ENCODE measurements at regions not wholly inside any gene's neighbourhood (a gene's known extent, or its start where the extent isn't known, plus 50 kb on each side); places are given as distances from the start of the nearest gene placed in this dataset.

DNA sequence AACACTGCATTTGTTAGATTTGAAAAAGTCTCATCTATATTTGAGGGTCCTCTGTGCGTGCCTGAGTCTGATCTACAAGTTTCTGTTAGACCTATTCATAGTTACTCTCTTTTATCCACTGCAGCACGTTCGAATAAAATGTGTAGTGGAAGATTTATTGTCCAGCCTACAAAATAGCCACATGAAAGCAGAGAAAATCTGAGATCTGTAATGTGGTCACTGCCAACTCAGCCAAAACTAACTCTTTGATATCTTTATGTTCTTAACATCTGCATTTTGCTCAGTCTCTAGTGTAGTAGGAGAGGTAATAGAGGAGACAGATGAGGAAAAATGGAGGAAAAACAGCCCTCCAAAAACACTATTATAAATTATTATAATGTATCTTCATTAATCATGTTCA is 354.0 kb downstream of the NPR3 start:
- no peak overlapping the region for H2AFZ ChIP-seq (ENCODE audit: low read depth, low read length)
- H3K4me2 ChIP-seq (ENCODE audit: insufficient read depth, low read length) = no peak overlapping the region
- POLR2A ChIA-PET = no interaction called here
- no peaks in the 10 kb centered on the region for H4K20me1 ChIP-seq (replicated peaks; ENCODE audit: control insufficient read depth, insufficient read depth, low read length)
- TF ChIP-seq TEAD2 (tag; IDR thresholded peaks at IDR 0.05) = no peak
- TF ChIP-seq JUND (IDR thresholded peaks at IDR 0.05; ENCODE audit: borderline replicate concordance, low read depth, low read length) = no peak
- TF ChIP-seq JUND (tag; IDR thresholded peaks at IDR 0.05; ENCODE audit: borderline replicate concordance, low read depth, low read length) = no peak
- TF ChIP-seq CAMTA2 (CRISPR knock-in tag; conservative IDR thresholded peaks at IDR 0.05) = no peak
- TF ChIP-seq PYGO2 (tag; IDR thresholded peaks at IDR 0.05) = no peak
- no peak for TF ChIP-seq ZNF146 (CRISPR knock-in tag; IDR thresholded peaks at IDR 0.05; ENCODE audit: unreplicated experiment)
- no peak for TF ChIP-seq ZNF699 (CRISPR knock-in tag; IDR thresholded peaks at IDR 0.05; ENCODE audit: insufficient replicate concordance)
- no peak for TF ChIP-seq NONO (IDR thresholded peaks at IDR 0.05; ENCODE audit: low read depth in 2 of 2, low read length in 1 of 2)
- no peak for TF ChIP-seq PRPF4 (IDR thresholded peaks at IDR 0.05; ENCODE audit: insufficient read depth, low read depth, low read length, poor library complexity, severe bottlenecking)
- no peak for TF ChIP-seq XRCC5 (IDR thresholded peaks at IDR 0.05; ENCODE audit: low read depth, low read length)
- TF ChIP-seq PBX2 (CRISPR knock-in tag; IDR thresholded peaks at IDR 0.05; ENCODE audit: low read depth) = no peak
- no peak for TF ChIP-seq PBX2 (tag; conservative IDR thresholded peaks at IDR 0.05; ENCODE audit: low read depth)
- TF ChIP-seq ZNF239 (CRISPR knock-in tag; IDR thresholded peaks at IDR 0.05) = no peak
- no peak for TF ChIP-seq ZNF133 (CRISPR knock-in tag; IDR thresholded peaks at IDR 0.05)
- TF ChIP-seq CHAMP1 (IDR thresholded peaks at IDR 0.05) = no peak
- no peak for TF ChIP-seq HDAC1 (IDR thresholded peaks at IDR 0.05)
- TF ChIP-seq RBM15 (IDR thresholded peaks at IDR 0.05; ENCODE audit: insufficient read depth, low read length) = no peak
- CTCF ChIA-PET (ENCODE audit: low intra/inter-chr PET ratio) = no interaction called here
- H3K27ac ChIP-seq (ENCODE audit: extremely low read depth, low read depth, low read length) = no peak overlapping the region
- H3K9me3 ChIP-seq (replicated peaks; ENCODE audit: control insufficient read depth, insufficient read depth, low read depth, low read length) = no peaks in the 10 kb centered on the region
- H3K79me2 ChIP-seq (ENCODE audit: control insufficient read depth, insufficient read depth, low read length) = no peaks in the 10 kb centered on the region
- no peak overlapping the region for H3K4me3 ChIP-seq
- in situ Hi-C loops (cut with MboI) = no loop called here
- no peak for DNase-seq (ENCODE audit: extremely low read depth in 1 of 4, low spot score in 3 of 4)
- no peak overlapping the region for H3K9ac ChIP-seq (ENCODE audit: insufficient read depth in 1 of 2, low read depth in 2 of 2, low read length in 2 of 2)
- no peaks in the 10 kb centered on the region for H3K9me1 ChIP-seq (ENCODE audit: control insufficient read depth, insufficient read depth, low read length)
- no peaks in the 10 kb centered on the region for H3K4me1 ChIP-seq (replicated peaks in 1 of 2; ENCODE audit: control insufficient read depth in 2 of 2, insufficient read depth in 2 of 2, low read length in 2 of 2)
- no peak for ATAC-seq
- intact Hi-C loops (cut with micrococcal nuclease) = no loop called here
- H3K36me3 ChIP-seq (ENCODE audit: control insufficient read depth, insufficient read depth, low read length) = no peaks in the 10 kb centered on the region
- BruUV-seq (replicated peaks) = no TSS peak
- FAIRE-seq = no peak
- H3K27me3 ChIP-seq (ENCODE audit: control insufficient read depth in 2 of 2, insufficient read depth in 2 of 2, low read length in 2 of 2) = no peaks in the 10 kb centered on the region
- 0% methylated on average over 3 of the region's 3 CpGs for WGBS (ENCODE audit: insufficient coverage, low coverage, missing lambda C conversion rate)
